Right hindlimb (tissue), 1 donor: ENCODE measurements at regions not wholly inside any gene's neighbourhood (a gene's known extent, or its start where the extent isn't known, plus 50 kb on each side); places are given as distances from the start of the nearest gene placed in this dataset.
"Not testable (repeated sequence)": the region's sequence is repeated elsewhere in the genome, so short reads cannot be mapped to it uniquely, and the experiment has no call there.

Source experiments
- DNase-seq: peaks from one replicate; pipeline ENCODE4 v3.0.0-alpha.2; 2018

- DNase-seq, result no peak
These were observed 395.4 kb upstream of the RGS17 start for GRCh38 chr6:153526479-153526878.

- no peak for DNase-seq
These were observed 394.9 kb upstream of the RGS17 start for GRCh38 chr6:153525998-153526397.

- no peak for DNase-seq
These were observed 392.3 kb upstream of the RGS17 start for GRCh38 chr6:153523390-153523789.

GRCh38 chr6:153511896-153512496 is 380.9 kb upstream of the RGS17 start:
- no peak for DNase-seq

- no peak for DNase-seq
These were observed 372.7 kb upstream of the RGS17 start for GRCh38 chr6:153503810-153504209.

- no peak for DNase-seq
These were observed 362.4 kb upstream of the RGS17 start for GRCh38 chr6:153493501-153493900.

- DNase-seq, result no peak
These were observed 358.4 kb upstream of the RGS17 start for GRCh38 chr6:153489479-153489878.

GRCh38 chr6:153488267-153488666 is 357.2 kb upstream of the RGS17 start:
- no peak for DNase-seq

- no peak for DNase-seq
These were observed 354.0 kb upstream of the RGS17 start for GRCh38 chr6:153485072-153485471.

- no peak for DNase-seq
These were observed 353.0 kb upstream of the RGS17 start for GRCh38 chr6:153484056-153484455.

GRCh38 chr6:153476243-153476642 is 345.2 kb upstream of the RGS17 start:
- DNase-seq, result no peak

- DNase-seq, result no peak
These were observed 334.0 kb upstream of the RGS17 start for GRCh38 chr6:153465050-153465449.

- no peak for DNase-seq
These were observed 318.2 kb upstream of the RGS17 start for GRCh38 chr6:153449279-153449678.

- not testable (repeated sequence) for DNase-seq
These were observed 311.7 kb upstream of the RGS17 start for GRCh38 chr6:153442749-153443148.

GRCh38 chr6:153442096-153442495 is 311.0 kb upstream of the RGS17 start:
- DNase-seq, result no peak

GRCh38 chr6:153437193-153437592 is 306.1 kb upstream of the RGS17 start:
- DNase-seq, result no peak

GRCh38 chr6:153436351-153436750 is 305.3 kb upstream of the RGS17 start:
- DNase-seq, result no peak

GRCh38 chr6:153435787-153436186 is 304.7 kb upstream of the RGS17 start:
- no peak for DNase-seq

- no peak for DNase-seq
These were observed 294.5 kb upstream of the RGS17 start for GRCh38 chr6:153425536-153425935.

GRCh38 chr6:153424719-153425400 is 293.8 kb upstream of the RGS17 start:
- DNase-seq, result no peak

- no peak for DNase-seq
These were observed 281.4 kb upstream of the RGS17 start for GRCh38 chr6:153412519-153412918.

GRCh38 chr6:153411070-153411648 is 280.1 kb upstream of the RGS17 start:
- DNase-seq, result no peak

- no peak for DNase-seq
These were observed 274.8 kb upstream of the RGS17 start for GRCh38 chr6:153405931-153406330.

GRCh38 chr6:153401751-153402150 is 270.7 kb upstream of the RGS17 start:
- DNase-seq, result no peak

GRCh38 chr6:153392156-153392555 is 261.1 kb upstream of the RGS17 start:
- DNase-seq, result no peak
